GM18505 (cell line): ENCODE measurements at regions not wholly inside any gene's neighbourhood (a gene's known extent, or its start where the extent isn't known, plus 50 kb on each side); places are given as distances from the start of the nearest gene placed in this dataset.
A peak's percentile ranks its signal among the peaks of the same experiment; 100 is the strongest.
"Not testable (repeated sequence)": the region's sequence is repeated elsewhere in the genome, so short reads cannot be mapped to it uniquely, and the experiment has no call there.

Source experiments
- ATAC-seq: cut with Tn5 transposase; IDR thresholded peaks from one replicate; pipeline ENCODE4 v1.9.1; 2021; ENCODE audit not compliant: unreplicated experiment

DNA sequence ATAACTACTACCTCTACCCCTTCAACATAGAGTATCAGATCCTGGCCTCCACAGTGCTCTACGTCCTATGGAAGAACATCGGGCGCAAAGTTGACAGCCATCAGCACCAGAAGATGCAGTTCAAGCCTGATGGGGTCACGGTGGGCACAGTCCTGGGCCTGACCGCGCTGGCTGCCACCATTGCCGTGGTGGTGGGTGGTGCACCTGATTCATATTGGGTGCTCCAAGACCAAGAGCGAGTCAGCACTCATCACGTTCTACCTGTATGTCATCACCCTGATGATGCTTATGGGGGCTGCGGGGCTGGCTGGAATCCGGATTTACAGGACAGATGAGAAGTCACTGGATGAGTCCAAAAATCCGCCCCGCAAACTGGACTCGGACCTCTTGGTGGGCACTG is 846.4 kb downstream of the RPIA start:
- not testable (repeated sequence) for ATAC-seq

DNA sequence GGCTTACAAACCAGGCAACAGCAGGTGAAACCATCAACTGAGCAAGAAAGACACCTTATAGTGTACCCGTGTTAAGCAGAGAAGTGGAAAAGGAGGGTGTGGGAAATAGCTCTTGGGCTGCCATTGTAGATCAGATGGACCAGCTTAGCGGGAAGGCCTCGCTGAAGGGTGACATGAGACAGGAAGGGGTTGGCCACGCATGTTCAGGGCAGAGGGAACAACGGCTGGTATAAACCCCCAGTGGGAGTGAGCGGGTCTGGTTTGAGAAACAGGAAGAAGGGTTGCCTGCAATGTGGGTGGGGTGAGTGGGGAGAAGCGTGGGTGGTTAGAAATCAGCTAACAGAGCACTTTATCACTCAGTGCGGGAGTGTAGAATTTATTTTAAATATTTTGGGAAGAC is 852.6 kb downstream of the RPIA start:
- not testable (repeated sequence) for ATAC-seq

DNA sequence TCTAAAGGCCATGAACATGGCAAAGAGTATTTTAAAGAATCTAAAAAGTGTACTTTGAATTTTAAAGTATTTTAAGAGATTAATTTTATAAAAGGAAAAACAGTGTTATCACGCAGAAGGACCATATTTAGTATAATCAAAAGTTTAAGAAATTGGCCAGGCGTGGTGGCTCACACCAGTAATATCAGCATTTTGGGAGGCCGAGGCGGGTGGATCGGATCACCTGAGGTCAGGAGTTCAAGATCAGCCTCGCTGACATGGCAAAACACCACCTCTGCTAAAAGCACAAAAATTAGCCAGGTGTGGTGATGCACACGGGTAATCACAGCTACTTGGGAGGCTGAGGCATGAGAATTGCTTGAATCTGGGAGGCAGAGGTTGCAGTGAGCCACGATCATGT is 887.7 kb downstream of the RPIA start:
- ATAC-seq = not testable (repeated sequence)

- ATAC-seq = not testable (repeated sequence)
Observed at GRCh38 chr2:89582816-89583215, 891.3 kb downstream of the RPIA start.

- not testable (repeated sequence) for ATAC-seq
Observed at GRCh38 chr2:89584046-89584445, 892.6 kb downstream of the RPIA start.

DNA sequence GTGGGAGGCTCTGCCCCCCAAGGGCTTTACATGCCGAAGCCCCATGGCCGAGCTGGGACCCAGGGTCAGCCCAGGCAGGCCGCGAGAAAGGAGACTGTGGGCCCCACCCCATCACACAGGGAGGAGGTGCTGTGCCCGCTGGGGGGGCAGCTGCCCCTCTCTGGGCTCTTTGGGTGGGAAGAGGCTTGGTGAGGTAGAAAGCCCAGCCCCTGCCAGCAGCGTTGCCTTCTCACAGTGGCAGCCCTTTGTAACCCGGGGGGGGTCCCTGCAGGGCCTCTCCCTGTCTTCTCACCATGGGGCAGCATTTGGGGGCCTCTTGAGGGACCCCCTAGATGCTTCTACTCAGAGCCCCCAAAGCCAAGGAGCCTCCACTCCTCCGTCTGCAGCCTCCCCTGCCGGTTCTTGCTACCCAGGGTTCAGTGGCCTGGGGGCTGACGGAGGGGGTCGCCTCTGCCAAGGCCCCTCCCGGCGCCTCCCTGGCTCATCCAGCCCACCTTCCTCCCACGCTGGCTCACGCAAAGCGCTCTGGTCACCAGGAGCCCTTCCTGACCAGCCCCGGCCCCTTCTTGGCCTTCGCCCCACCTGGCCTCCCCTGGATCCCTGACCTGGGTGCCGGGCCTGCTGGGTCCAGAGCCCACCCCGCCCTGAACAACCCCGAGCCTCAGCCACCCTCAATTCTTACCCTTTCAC is 893.5 kb downstream of the RPIA start:
- ATAC-seq = not testable (repeated sequence)

DNA sequence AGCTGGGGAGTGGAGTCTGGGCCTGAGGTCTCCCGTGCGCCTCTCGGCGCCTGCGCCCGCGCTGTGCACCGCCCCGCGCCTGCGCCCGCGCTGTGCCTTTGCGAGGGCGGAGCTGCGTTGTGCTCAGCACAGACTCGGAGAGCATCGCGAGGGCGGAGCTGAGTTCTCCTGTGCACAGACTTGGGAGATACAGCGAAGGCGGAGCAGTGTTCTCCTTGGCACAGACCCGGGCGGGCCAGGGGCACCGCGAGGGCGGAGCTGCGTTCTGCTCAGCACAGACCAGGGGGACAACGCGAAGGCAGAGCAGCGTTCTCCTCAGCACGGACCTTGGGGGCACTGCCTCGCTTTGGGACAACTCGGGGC is 894.1 kb downstream of the RPIA start:
- peak; percentile 100 for ATAC-seq

DNA sequence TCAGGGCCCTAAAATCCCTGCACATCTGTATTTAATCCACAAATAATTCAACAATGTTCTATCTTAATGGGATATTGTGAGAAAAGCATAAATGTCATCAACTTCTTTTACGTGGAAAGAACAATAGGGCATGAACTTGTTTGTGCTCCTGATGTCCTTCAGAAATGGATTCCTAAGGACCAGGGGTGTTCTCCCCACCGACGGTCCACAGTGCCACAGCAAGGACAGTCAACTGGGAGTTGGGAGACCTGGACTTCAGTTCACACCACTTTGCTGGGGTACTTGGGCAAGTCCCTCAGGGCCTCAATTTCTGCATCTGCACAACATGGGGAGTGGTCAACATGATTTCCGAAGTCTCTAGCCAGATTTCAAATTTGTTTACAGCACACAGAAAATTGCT is 908.4 kb downstream of the RPIA start:
- ATAC-seq = not testable (repeated sequence)

DNA sequence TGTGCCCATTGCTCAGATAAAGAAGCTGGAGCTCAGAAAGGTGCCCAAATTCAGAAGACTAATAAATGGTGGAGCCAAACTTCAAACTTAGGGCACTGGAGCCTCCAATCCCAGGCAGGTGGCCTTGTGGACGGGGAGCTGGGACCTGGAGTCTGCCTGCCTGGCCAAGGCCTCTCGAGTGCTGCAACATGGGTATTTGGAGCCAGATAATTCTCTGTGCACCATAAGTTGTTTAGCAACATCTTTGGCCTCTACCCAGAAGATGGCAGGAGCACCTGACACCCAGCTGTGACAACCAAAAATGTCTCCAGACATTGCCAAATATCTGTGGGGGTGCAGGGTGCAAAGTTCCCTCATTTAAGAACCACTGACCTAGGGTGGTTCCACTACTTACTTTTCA is 915.0 kb downstream of the RPIA start:
- ATAC-seq = not testable (repeated sequence)

GRCh38 chr2:89610207-89610926 is 918.9 kb downstream of the RPIA start:
- ATAC-seq = not testable (repeated sequence)

GRCh38 chr2:89610927-89611515 is 919.5 kb downstream of the RPIA start:
- not testable (repeated sequence) for ATAC-seq

GRCh38 chr2:89611710-89612109 is 920.2 kb downstream of the RPIA start:
- not testable (repeated sequence) for ATAC-seq

DNA sequence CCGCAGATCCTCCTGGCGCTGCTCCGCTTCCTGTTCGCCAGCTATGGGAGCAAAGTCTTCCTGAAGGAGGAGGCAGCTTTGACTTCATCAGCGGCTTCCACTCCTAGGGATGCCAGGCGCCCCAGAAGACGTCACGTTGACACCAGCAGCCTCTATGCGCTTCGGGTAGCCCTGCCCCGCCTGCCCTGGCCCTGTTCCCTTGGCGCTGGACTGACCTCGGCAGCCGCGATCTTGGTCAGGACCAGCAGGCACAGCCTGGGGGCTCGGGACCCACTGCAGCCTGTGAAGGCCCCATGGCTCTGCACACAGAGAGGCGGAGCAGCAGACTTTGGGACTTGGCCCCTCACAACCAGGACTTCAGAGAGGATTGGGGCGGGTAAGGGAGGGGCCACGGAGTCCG is 957.8 kb downstream of the RPIA start:
- ATAC-seq = not testable (repeated sequence)

GRCh38 chr2:89679254-89679653 is 987.8 kb downstream of the RPIA start:
- ATAC-seq = not testable (repeated sequence)
